ENCODE measurements at regions not wholly inside any gene's neighbourhood (a gene's known extent, or its start where the extent isn't known, plus 50 kb on each side); places are given as distances from the start of the nearest gene placed in this dataset.

GRCh38 chr1:199168888-199169585, 530.2 kb downstream of the PTPRC start:
- CTCF ChIA-PET: interaction anchor here (0.7 to 2.1 kb wide), 5 partner anchors 19 to 326 kb away, joined by 3 to 4 read pairs (median 4); no protein-coding TSS in a partner anchor
- POLR2A ChIA-PET: no interaction called here
- no peak for TF ChIP-seq CTCF (IDR thresholded peaks at IDR 0.05; ENCODE audit: control extremely low read depth, extremely low read depth, low read depth, missing control alignments)
- no peak for DNase-seq (ENCODE audit: extremely low spot score)

DNA sequence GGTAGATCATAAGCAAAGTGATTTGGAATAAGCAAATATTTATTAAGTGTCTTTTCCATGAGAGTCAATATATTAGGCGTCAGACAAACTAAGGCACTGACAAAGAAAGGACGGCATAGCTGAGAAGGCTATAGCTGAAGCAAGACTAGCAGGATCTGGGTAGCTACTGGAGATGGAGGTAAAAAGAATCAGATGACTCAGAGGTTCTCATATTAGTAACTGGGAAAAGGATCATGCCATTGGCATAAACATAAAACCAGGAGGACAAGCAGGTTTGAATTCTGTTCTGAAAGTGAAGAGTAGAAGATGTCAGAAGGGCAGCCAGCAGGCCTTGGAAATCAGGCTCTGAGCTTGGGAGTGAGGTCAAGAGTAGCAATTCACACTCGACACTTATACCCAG, 531.9 kb downstream of the PTPRC start:
- no peak for TF ChIP-seq CTCF (IDR thresholded peaks at IDR 0.05; ENCODE audit: control extremely low read depth, extremely low read depth, low read depth, missing control alignments)
- ChIA-PET POLR2A (no interaction called here), CTCF (interaction anchor here (1.1 to 1.5 kb wide), 3 partner anchors 9 to 73 kb away, joined by 3 to 5 read pairs (median 4); no protein-coding TSS in a partner anchor)
- no peak for DNase-seq (ENCODE audit: extremely low spot score)

- no peak for DNase-seq (ENCODE audit: extremely low spot score)
- ChIA-PET POLR2A (no interaction called here), CTCF (interaction anchor here (1.0 to 2.9 kb wide), 5 partner anchors 9 to 70 kb away, joined by 3 to 11 read pairs (median 4); no protein-coding TSS in a partner anchor)
- TF ChIP-seq CTCF (IDR thresholded peaks at IDR 0.05; ENCODE audit: control extremely low read depth, extremely low read depth, low read depth, missing control alignments): no peak
These were observed 533.6 kb downstream of the PTPRC start for GRCh38 chr1:199172171-199173124.

- peak; percentile 45 for DNase-seq (ENCODE audit: extremely low spot score)
- no peak for TF ChIP-seq CTCF (IDR thresholded peaks at IDR 0.05; ENCODE audit: control extremely low read depth, extremely low read depth, low read depth, missing control alignments)
- ChIA-PET CTCF (interaction anchor here (1.0 to 2.9 kb wide), 5 partner anchors 9 to 70 kb away, joined by 3 to 11 read pairs (median 4); no protein-coding TSS in a partner anchor), POLR2A (no interaction called here)
These were observed 534.5 kb downstream of the PTPRC start for GRCh38 chr1:199173356-199173755.

DNA sequence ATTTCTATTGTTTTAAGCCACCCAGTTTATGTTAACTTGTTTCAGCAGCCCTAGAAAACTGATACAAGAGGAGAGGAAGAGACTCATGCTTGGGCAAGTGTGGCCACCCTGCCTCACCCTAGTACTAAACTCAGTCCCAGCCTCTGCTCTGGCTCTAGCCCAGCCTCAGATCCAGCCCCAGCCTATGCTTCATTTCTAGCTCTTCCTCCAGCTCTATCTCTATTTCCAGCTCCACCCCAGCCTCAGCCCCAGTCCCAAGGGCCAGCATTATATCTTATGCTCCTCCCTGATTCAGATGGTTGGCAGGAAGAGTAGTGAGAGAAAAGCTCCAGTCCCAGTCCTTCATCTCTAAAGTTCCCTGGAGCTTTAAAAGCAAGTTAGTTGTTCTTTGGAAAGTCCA, 535.5 kb downstream of the PTPRC start:
- no peak for TF ChIP-seq CTCF (IDR thresholded peaks at IDR 0.05; ENCODE audit: control extremely low read depth, extremely low read depth, low read depth, missing control alignments)
- POLR2A ChIA-PET: no interaction called here
- CTCF ChIA-PET: interaction anchor here (1.8 to 2.9 kb wide), 2 partner anchors 11 to 69 kb away, joined by 8 to 11 read pairs; no protein-coding TSS in a partner anchor
- no peak for DNase-seq (ENCODE audit: extremely low spot score)

- POLR2A ChIA-PET: no interaction called here
- DNase-seq (ENCODE audit: extremely low spot score): no peak
- no peak for TF ChIP-seq CTCF (IDR thresholded peaks at IDR 0.05; ENCODE audit: control extremely low read depth, extremely low read depth, low read depth, missing control alignments)
- CTCF ChIA-PET: no interaction called here
These were observed 537.9 kb downstream of the PTPRC start for GRCh38 chr1:199176713-199177112.
